Left lobe of liver (tissue), 2 donors: ENCODE measurements at regions not wholly inside any gene's neighbourhood (a gene's known extent, or its start where the extent isn't known, plus 50 kb on each side); places are given as distances from the start of the nearest gene placed in this dataset.

Source experiments
- ATAC-seq: fragments of 200-7000 bp; cut with Tn5 transposase; one replicate; pipeline ENCODE4 v1.9.1; 2020; ENCODE audit warnings: mild to moderate bottlenecking, moderate library complexity
- DNase-seq: peaks from one replicate; pipeline ENCODE4 v3.0.0-alpha.2; 2020; ENCODE audit warnings: low spot score
- donor health status: DM: no; HTN: no; CAD: no; lungs with moderate emphysema.
- donor health status: DM: no; HTN: yes; CAD: no.

GRCh38 chr22:44424359-44424682 is 73.7 kb downstream of the RTL6 start:
- DNase-seq, result no peak
- ATAC-seq, result no peak

GRCh38 chr22:44423556-44424358 is 74.3 kb downstream of the RTL6 start:
- ATAC-seq, result no peak
- DNase-seq, result no peak

- ATAC-seq (no peak), DNase-seq (no peak)
Observed at GRCh38 chr22:44422746-44423380, 75.2 kb downstream of the RTL6 start.

GRCh38 chr22:44419429-44419828 is 78.6 kb downstream of the RTL6 start:
- no peak for DNase-seq
- no peak for ATAC-seq

GRCh38 chr22:44413211-44413610 is 84.8 kb downstream of the RTL6 start:
- no peak for DNase-seq
- no peak for ATAC-seq

GRCh38 chr22:44412136-44412731 is 85.8 kb downstream of the RTL6 start:
- ATAC-seq (no peak), DNase-seq (no peak)

GRCh38 chr22:44411226-44412135 is 86.6 kb downstream of the RTL6 start:
- no peak for ATAC-seq
- no peak for DNase-seq

GRCh38 chr22:44410451-44410991 is 87.5 kb downstream of the RTL6 start:
- DNase-seq (no peak), ATAC-seq (no peak)

- no peak for DNase-seq
- ATAC-seq, result no peak
Observed at GRCh38 chr22:44409974-44410316, 88.1 kb downstream of the RTL6 start.

GRCh38 chr22:44409211-44409973 is 88.6 kb downstream of the RTL6 start:
- no peak for DNase-seq
- no peak for ATAC-seq

GRCh38 chr22:44408829-44409192 is 89.2 kb downstream of the RTL6 start:
- DNase-seq, result no peak
- ATAC-seq, result no peak

GRCh38 chr22:44407987-44408828 is 89.8 kb downstream of the RTL6 start:
- ATAC-seq (peak; percentile 39), DNase-seq (no peak)

- no peak for ATAC-seq
- no peak for DNase-seq
Observed at GRCh38 chr22:44407171-44407986, 90.7 kb downstream of the RTL6 start.

GRCh38 chr22:44406341-44407170 is 91.5 kb downstream of the RTL6 start:
- no peak for DNase-seq
- no peak for ATAC-seq

- DNase-seq, result no peak
Observed at GRCh38 chr22:44405661-44406060, 92.4 kb downstream of the RTL6 start.

GRCh38 chr22:44404341-44405020 is 91.7 kb upstream of the SHISAL1 start:
- no peak for DNase-seq
- no peak for ATAC-seq

More at GRCh38 chr22:44405661-44406060, 92.4 kb downstream of the RTL6 start:
- ATAC-seq, result no peak
